GM23338 (cell line): ENCODE measurements at regions not wholly inside any gene's neighbourhood (a gene's known extent, or its start where the extent isn't known, plus 50 kb on each side); places are given as distances from the start of the nearest gene placed in this dataset.

ENCODE experiments used
- ATAC-seq: fragments of 200-7000 bp; cut with Tn5 transposase; 3 replicates; pipeline ENCODE4 v1.9.1; 2020
- DNase-seq: peaks from one replicate; pipeline ENCODE4 v3.0.0-alpha.2; 2015; ENCODE audit warnings: low spot score
- H2AFZ ChIP-seq: fragments of 200-600 bp; sonication (generic); 2 replicates; pipeline ENCODE4 v1.8.0; 2016; ENCODE audit warnings: antibody characterized with exemption, mild to moderate bottlenecking, moderate library complexity
- H3F3A ChIP-seq: fragments of 200-600 bp; sonication (generic); replicated peaks from 2 replicates; pipeline ENCODE4 v1.8.0; 2017; ENCODE audit warnings: antibody characterized with exemption, mixed run types, low read depth
- H3K27ac ChIP-seq: fragments of 200-600 bp; sonication (generic); 2 replicates; pipeline ENCODE4 v1.6.1; 2016; ENCODE audit warnings: low read depth
- H3K27me3 ChIP-seq: fragments of 200-600 bp; sonication (generic); 2 replicates; pipeline ENCODE4 v1.8.0; 2016; ENCODE audit warnings: mild to moderate bottlenecking, mixed run types, moderate library complexity; ENCODE audit not compliant: insufficient read depth
- H3K36me3 ChIP-seq: fragments of 200-600 bp; sonication (generic); 2 replicates; pipeline ENCODE4 v1.8.0; 2016; ENCODE audit warnings: mild to moderate bottlenecking; ENCODE audit not compliant: insufficient read depth
- H3K4me1 ChIP-seq: fragments of 200-600 bp; sonication (generic); 2 replicates; pipeline ENCODE4 v1.8.0; 2016; ENCODE audit warnings: mild to moderate bottlenecking, moderate library complexity; ENCODE audit not compliant: insufficient read depth
- H3K4me2 ChIP-seq: fragments of 200-600 bp; sonication (generic); 2 replicates; pipeline ENCODE4 v1.7.1; 2017; ENCODE audit warnings: mixed run types
- H3K4me3 ChIP-seq: fragments of 200-600 bp; sonication (generic); 2 replicates; pipeline ENCODE4 v1.6.1; 2016; ENCODE audit warnings: mixed run types
- H3K79me2 ChIP-seq: fragments of 200-600 bp; sonication (generic); replicated peaks from 2 replicates; pipeline ENCODE4 v1.8.0; 2017; ENCODE audit warnings: mild to moderate bottlenecking; ENCODE audit not compliant: insufficient read depth
- H3K9me2 ChIP-seq: fragments of 200-600 bp; sonication (generic); 2 replicates; pipeline ENCODE4 v1.8.0; 2017; ENCODE audit not compliant: insufficient read depth
- H4K20me1 ChIP-seq: fragments of 200-600 bp; sonication (generic); replicated peaks from 2 replicates; pipeline ENCODE4 v1.8.0; 2017; ENCODE audit warnings: mild to moderate bottlenecking; ENCODE audit not compliant: insufficient read depth
- H3K27ac Mint-ChIP-seq: 2 replicates; pipeline ENCODE4 v1.8.0; 2020; ENCODE audit warnings: inconsistent platforms, mild to moderate bottlenecking, moderate library complexity, mixed read lengths
- H3K27me3 Mint-ChIP-seq: 3 replicates; pipeline ENCODE4 v1.8.0; 2022; ENCODE audit warnings: low read depth, mild to moderate bottlenecking, moderate library complexity, mixed read lengths, inconsistent platforms; ENCODE audit not compliant: insufficient read depth, poor library complexity
- H3K36me3 Mint-ChIP-seq: 3 replicates; pipeline ENCODE4 v1.8.0; 2021; ENCODE audit warnings: low read depth, mild to moderate bottlenecking, inconsistent platforms, moderate library complexity, mixed read lengths
- H3K4me1 Mint-ChIP-seq: 3 replicates; pipeline ENCODE4 v1.8.0; 2020; ENCODE audit warnings: mild to moderate bottlenecking, inconsistent platforms, mixed read lengths
- H3K4me3 Mint-ChIP-seq: 3 replicates; pipeline ENCODE4 v1.8.0; 2021; ENCODE audit warnings: moderate library complexity, mild to moderate bottlenecking, inconsistent platforms, mixed read lengths
- H3K9me3 Mint-ChIP-seq: 3 replicates; pipeline ENCODE4 v1.8.0; 2020; ENCODE audit warnings: moderate library complexity, mild to moderate bottlenecking, inconsistent platforms, mixed read lengths
- CREB1 ChIP-seq: fragments of 250-450 bp; sonication (Bioruptor Pico); IDR thresholded peaks from 2 replicates; pipeline ENCODE4 v1.5.0; 2020; ENCODE audit warnings: low read depth, mild to moderate bottlenecking, moderate library complexity
- EZH2 ChIP-seq: fragments of 200-600 bp; sonication (generic); IDR thresholded peaks from one replicate; pipeline ENCODE4 v1.8.0; 2017; ENCODE audit warnings: antibody characterized with exemption, mild to moderate bottlenecking, low read depth; ENCODE audit not compliant: unreplicated experiment
- EZH2phosphoT487 ChIP-seq: fragments of 200-600 bp; sonication (generic); IDR thresholded peaks from one replicate; pipeline ENCODE4 v1.8.1; 2018; ENCODE audit warnings: antibody characterized with exemption; ENCODE audit not compliant: unreplicated experiment
- JUNB ChIP-seq: IDR thresholded peaks from one replicate; pipeline ENCODE4 v1.6.1; 2016; ENCODE audit warnings: antibody characterized with exemption; ENCODE audit not compliant: unreplicated experiment
- NANOG ChIP-seq: IDR thresholded peaks from 2 replicates; pipeline ENCODE4 v1.6.1; 2016; ENCODE audit warnings: antibody characterized with exemption, borderline replicate concordance
- POLR2AphosphoS5 ChIP-seq: IDR thresholded peaks from 2 replicates; pipeline ENCODE4 v1.6.1; 2016; ENCODE audit warnings: antibody characterized with exemption, low read depth
- STAT1 ChIP-seq: IDR thresholded peaks from one replicate; pipeline ENCODE4 v1.6.1; 2016; ENCODE audit warnings: antibody characterized with exemption; ENCODE audit not compliant: unreplicated experiment
- ZNF114 ChIP-seq: fragments of 250-450 bp; sonication (Bioruptor Pico); IDR thresholded peaks from 2 replicates; pipeline ENCODE4 v1.5.0; 2020; ENCODE audit warnings: mild to moderate bottlenecking, moderate library complexity
- ZNF331 ChIP-seq: fragments of 250-450 bp; sonication (Bioruptor Pico); IDR thresholded peaks from 2 replicates; pipeline ENCODE4 v1.5.0; 2020; ENCODE audit warnings: low read depth, mild to moderate bottlenecking, moderate library complexity
- TF ChIP-seq, protein P1 (sequence below): IDR thresholded peaks from 2 replicates; pipeline ENCODE4 v1.6.1; 2016; ENCODE audit warnings: antibody characterized with exemption
- TF ChIP-seq, protein P2 (sequence below): IDR thresholded peaks from one replicate; pipeline ENCODE4 v1.6.1; 2018; ENCODE audit warnings: antibody characterized with exemption; ENCODE audit not compliant: unreplicated experiment
- TF ChIP-seq, protein P3 (sequence below): fragments of 250-450 bp; sonication (Bioruptor Pico); IDR thresholded peaks from 2 replicates; pipeline ENCODE4 v1.5.0; 2020; ENCODE audit warnings: mild to moderate bottlenecking, moderate library complexity
- TF ChIP-seq, protein P4 (sequence below), 2 experiments: fragments of 200-600 bp in 1 of 2; sonication (generic) in 1 of 2; conservative IDR thresholded peaks; 2 replicates each; pipeline versions ENCODE4 v1.5.1 to v1.6.1; 2016 to 2017; ENCODE audit warnings: antibody characterized with exemption in 2 of 2, low read depth in 2 of 2, mild to moderate bottlenecking in 2 of 2, moderate library complexity in 1 of 2

DNA sequence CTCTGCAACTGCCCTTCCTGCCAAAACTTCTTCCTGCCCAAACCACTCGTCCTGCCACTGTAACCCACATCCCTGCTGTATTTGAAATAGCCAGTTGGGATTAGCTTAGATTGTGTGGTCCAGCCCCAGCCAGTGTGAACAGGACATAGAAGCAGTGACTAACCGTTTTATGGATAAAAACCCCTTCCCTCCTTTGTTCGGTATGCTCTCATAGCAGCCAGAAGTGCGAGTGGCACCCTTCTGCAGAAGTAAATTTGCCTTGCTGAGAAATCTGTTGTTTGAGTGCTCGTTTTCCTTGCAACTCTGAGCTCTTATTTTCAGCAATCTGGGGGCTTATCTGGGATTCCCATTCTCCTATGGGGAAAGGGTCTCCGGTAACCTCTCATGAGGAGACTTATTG is 470.0 kb downstream of the PRDM9 start:
- no peak overlapping the region for H2AFZ ChIP-seq
- no peaks in the 10 kb centered on the region for H3K4me1 ChIP-seq
- H3K27ac ChIP-seq, result no peak overlapping the region
- H3K27me3 ChIP-seq, result no peaks in the 10 kb centered on the region
- no peaks in the 10 kb centered on the region for H3F3A ChIP-seq
- Mint-ChIP-seq H3K36me3 (peaks cover 30% of the 10 kb centered on the region), H3K4me1 (no peaks in the 10 kb centered on the region), H3K4me3 (no peak overlapping the region), H3K27ac (no peak overlapping the region), H3K9me3 (peaks cover 39% of the 10 kb centered on the region), H3K27me3 (peaks cover 1% of the 10 kb centered on the region)
- DNase-seq, result peak; percentile 31
- no peaks in the 10 kb centered on the region for H3K79me2 ChIP-seq
- no peak for ATAC-seq
- H4K20me1 ChIP-seq, result no peaks in the 10 kb centered on the region
- peaks cover 16% of the 10 kb centered on the region; the same call in 1 of the 2 replicates for H3K36me3 ChIP-seq
- no peak for TF ChIP-seq EZH2phosphoT487
- no peak for TF ChIP-seq STAT1
- no peak for TF ChIP-seq NANOG
- TF ChIP-seq, protein P1, sequence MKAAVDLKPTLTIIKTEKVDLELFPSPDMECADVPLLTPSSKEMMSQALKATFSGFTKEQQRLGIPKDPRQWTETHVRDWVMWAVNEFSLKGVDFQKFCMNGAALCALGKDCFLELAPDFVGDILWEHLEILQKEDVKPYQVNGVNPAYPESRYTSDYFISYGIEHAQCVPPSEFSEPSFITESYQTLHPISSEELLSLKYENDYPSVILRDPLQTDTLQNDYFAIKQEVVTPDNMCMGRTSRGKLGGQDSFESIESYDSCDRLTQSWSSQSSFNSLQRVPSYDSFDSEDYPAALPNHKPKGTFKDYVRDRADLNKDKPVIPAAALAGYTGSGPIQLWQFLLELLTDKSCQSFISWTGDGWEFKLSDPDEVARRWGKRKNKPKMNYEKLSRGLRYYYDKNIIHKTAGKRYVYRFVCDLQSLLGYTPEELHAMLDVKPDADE, result no peak
- TF ChIP-seq ZNF331 (CRISPR knock-in tag), result no peak
- TF ChIP-seq, protein P2, sequence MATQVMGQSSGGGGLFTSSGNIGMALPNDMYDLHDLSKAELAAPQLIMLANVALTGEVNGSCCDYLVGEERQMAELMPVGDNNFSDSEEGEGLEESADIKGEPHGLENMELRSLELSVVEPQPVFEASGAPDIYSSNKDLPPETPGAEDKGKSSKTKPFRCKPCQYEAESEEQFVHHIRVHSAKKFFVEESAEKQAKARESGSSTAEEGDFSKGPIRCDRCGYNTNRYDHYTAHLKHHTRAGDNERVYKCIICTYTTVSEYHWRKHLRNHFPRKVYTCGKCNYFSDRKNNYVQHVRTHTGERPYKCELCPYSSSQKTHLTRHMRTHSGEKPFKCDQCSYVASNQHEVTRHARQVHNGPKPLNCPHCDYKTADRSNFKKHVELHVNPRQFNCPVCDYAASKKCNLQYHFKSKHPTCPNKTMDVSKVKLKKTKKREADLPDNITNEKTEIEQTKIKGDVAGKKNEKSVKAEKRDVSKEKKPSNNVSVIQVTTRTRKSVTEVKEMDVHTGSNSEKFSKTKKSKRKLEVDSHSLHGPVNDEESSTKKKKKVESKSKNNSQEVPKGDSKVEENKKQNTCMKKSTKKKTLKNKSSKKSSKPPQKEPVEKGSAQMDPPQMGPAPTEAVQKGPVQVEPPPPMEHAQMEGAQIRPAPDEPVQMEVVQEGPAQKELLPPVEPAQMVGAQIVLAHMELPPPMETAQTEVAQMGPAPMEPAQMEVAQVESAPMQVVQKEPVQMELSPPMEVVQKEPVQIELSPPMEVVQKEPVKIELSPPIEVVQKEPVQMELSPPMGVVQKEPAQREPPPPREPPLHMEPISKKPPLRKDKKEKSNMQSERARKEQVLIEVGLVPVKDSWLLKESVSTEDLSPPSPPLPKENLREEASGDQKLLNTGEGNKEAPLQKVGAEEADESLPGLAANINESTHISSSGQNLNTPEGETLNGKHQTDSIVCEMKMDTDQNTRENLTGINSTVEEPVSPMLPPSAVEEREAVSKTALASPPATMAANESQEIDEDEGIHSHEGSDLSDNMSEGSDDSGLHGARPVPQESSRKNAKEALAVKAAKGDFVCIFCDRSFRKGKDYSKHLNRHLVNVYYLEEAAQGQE, result no peak
- TF ChIP-seq POLR2AphosphoS5, result no peak
- no peak for TF ChIP-seq CREB1 (CRISPR knock-in tag)
- no peak for TF ChIP-seq ZNF114 (CRISPR knock-in tag)
- no peak for TF ChIP-seq JUNB
- TF ChIP-seq, protein P3, sequence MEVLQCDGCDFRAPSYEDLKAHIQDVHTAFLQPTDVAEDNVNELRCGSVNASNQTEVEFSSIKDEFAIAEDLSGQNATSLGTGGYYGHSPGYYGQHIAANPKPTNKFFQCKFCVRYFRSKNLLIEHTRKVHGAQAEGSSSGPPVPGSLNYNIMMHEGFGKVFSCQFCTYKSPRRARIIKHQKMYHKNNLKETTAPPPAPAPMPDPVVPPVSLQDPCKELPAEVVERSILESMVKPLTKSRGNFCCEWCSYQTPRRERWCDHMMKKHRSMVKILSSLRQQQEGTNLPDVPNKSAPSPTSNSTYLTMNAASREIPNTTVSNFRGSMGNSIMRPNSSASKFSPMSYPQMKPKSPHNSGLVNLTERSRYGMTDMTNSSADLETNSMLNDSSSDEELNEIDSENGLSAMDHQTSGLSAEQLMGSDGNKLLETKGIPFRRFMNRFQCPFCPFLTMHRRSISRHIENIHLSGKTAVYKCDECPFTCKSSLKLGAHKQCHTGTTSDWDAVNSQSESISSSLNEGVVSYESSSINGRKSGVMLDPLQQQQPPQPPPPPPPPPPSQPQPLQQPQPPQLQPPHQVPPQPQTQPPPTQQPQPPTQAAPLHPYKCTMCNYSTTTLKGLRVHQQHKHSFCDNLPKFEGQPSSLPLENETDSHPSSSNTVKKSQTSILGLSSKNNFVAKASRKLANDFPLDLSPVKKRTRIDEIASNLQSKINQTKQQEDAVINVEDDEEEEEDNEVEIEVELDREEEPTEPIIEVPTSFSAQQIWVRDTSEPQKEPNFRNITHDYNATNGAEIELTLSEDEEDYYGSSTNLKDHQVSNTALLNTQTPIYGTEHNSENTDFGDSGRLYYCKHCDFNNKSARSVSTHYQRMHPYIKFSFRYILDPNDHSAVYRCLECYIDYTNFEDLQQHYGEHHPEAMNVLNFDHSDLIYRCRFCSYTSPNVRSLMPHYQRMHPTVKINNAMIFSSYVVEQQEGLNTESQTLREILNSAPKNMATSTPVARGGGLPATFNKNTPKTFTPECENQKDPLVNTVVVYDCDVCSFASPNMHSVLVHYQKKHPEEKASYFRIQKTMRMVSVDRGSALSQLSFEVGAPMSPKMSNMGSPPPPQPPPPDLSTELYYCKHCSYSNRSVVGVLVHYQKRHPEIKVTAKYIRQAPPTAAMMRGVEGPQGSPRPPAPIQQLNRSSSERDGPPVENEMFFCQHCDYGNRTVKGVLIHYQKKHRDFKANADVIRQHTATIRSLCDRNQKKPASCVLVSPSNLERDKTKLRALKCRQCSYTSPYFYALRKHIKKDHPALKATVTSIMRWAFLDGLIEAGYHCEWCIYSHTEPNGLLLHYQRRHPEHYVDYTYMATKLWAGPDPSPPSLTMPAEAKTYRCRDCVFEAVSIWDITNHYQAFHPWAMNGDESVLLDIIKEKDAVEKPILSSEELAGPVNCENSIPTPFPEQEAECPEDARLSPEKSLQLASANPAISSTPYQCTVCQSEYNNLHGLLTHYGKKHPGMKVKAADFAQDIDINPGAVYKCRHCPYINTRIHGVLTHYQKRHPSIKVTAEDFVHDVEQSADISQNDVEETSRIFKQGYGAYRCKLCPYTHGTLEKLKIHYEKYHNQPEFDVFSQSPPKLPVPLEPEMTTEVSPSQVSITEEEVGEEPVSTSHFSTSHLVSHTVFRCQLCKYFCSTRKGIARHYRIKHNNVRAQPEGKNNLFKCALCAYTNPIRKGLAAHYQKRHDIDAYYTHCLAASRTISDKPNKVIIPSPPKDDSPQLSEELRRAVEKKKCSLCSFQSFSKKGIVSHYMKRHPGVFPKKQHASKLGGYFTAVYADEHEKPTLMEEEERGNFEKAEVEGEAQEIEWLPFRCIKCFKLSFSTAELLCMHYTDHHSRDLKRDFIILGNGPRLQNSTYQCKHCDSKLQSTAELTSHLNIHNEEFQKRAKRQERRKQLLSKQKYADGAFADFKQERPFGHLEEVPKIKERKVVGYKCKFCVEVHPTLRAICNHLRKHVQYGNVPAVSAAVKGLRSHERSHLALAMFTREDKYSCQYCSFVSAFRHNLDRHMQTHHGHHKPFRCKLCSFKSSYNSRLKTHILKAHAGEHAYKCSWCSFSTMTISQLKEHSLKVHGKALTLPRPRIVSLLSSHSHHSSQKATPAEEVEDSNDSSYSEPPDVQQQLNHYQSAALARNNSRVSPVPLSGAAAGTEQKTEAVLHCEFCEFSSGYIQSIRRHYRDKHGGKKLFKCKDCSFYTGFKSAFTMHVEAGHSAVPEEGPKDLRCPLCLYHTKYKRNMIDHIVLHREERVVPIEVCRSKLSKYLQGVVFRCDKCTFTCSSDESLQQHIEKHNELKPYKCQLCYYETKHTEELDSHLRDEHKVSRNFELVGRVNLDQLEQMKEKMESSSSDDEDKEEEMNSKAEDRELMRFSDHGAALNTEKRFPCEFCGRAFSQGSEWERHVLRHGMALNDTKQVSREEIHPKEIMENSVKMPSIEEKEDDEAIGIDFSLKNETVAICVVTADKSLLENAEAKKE (CRISPR knock-in tag), result no peak
- TF ChIP-seq EZH2, result no peak
- TF ChIP-seq, protein P4, sequence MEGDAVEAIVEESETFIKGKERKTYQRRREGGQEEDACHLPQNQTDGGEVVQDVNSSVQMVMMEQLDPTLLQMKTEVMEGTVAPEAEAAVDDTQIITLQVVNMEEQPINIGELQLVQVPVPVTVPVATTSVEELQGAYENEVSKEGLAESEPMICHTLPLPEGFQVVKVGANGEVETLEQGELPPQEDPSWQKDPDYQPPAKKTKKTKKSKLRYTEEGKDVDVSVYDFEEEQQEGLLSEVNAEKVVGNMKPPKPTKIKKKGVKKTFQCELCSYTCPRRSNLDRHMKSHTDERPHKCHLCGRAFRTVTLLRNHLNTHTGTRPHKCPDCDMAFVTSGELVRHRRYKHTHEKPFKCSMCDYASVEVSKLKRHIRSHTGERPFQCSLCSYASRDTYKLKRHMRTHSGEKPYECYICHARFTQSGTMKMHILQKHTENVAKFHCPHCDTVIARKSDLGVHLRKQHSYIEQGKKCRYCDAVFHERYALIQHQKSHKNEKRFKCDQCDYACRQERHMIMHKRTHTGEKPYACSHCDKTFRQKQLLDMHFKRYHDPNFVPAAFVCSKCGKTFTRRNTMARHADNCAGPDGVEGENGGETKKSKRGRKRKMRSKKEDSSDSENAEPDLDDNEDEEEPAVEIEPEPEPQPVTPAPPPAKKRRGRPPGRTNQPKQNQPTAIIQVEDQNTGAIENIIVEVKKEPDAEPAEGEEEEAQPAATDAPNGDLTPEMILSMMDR (conservative IDR thresholded peaks at IDR 0.05; ENCODE audit: low read depth in 2 of 2), result no peak
- no peak overlapping the region for H3K4me2 ChIP-seq
- H3K9me2 ChIP-seq, result no peaks in the 10 kb centered on the region
- H3K4me3 ChIP-seq, result no peak overlapping the region
